CD4-positive, CD25-positive, alpha-beta regulatory T cell (primary cell): ENCODE measurements at regions not wholly inside any gene's neighbourhood (a gene's known extent, or its start where the extent isn't known, plus 50 kb on each side); places are given as distances from the start of the nearest gene placed in this dataset.
"Not testable (repeated sequence)": the region's sequence is repeated elsewhere in the genome, so short reads cannot be mapped to it uniquely, and the experiment has no call there.

ENCODE experiments used
- ATAC-seq, 2 donors: fragments of 150-1000 bp; cut with Tn5 transposase; one replicate each; pipeline ENCODE4 v1.10.0; 2021; ENCODE audit warnings: low read depth in 2 of 2, moderate number of reproducible peaks in 2 of 2, moderate library complexity in 1 of 2
- DNase-seq, 3 donors: peaks; one replicate each; pipeline versions ENCODE4 v3.0.0 to v3.0.0-alpha.2; 2012 to 2022; ENCODE audit warnings: mixed read lengths in 1 of 3
- H3K27ac ChIP-seq: one replicate; pipeline ENCODE4 v1.7.0; 2013; ENCODE audit warnings: mild to moderate bottlenecking, low read length; ENCODE audit not compliant: insufficient read depth, poor library complexity, severe bottlenecking
- H3K27me3 ChIP-seq: one replicate; pipeline ENCODE4 v1.7.0; 2013; ENCODE audit warnings: low read length; ENCODE audit not compliant: control insufficient read depth, insufficient read depth
- H3K36me3 ChIP-seq: one replicate; pipeline ENCODE4 v1.7.0; 2013; ENCODE audit warnings: mild to moderate bottlenecking, low read length, moderate library complexity; ENCODE audit not compliant: control insufficient read depth, insufficient read depth
- H3K4me1 ChIP-seq: 2 replicates; pipeline ENCODE4 v1.7.0; 2013; ENCODE audit warnings: mild to moderate bottlenecking, low read length; ENCODE audit not compliant: insufficient read depth, control insufficient read depth, poor library complexity, severe bottlenecking
- H3K4me3 ChIP-seq: one replicate; pipeline ENCODE4 v1.7.0; 2013; ENCODE audit warnings: low read depth, mild to moderate bottlenecking, low read length, moderate library complexity
- H3K9me3 ChIP-seq, 2 experiments: 1 replicate in 1 of 2; 2 replicates in 1 of 2; pipeline ENCODE4 v1.7.0; 2013; ENCODE audit warnings: low read length in 2 of 2, mild to moderate bottlenecking in 1 of 2, moderate library complexity in 1 of 2; ENCODE audit not compliant: control insufficient read depth in 2 of 2
- H3K27ac Mint-ChIP-seq, 3 donors: one replicate each; pipeline ENCODE4 v1.8.0; 2020 to 2022; ENCODE audit warnings: mild to moderate bottlenecking in 3 of 3, mixed read lengths in 3 of 3, moderate library complexity in 2 of 3
- H3K27me3 Mint-ChIP-seq: one replicate; pipeline ENCODE4 v1.8.0; 2022; ENCODE audit warnings: mild to moderate bottlenecking, mixed read lengths
- H3K36me3 Mint-ChIP-seq: one replicate; pipeline ENCODE4 v1.8.0; 2020; ENCODE audit warnings: mixed read lengths
- H3K4me1 Mint-ChIP-seq, 4 donors: one replicate each; pipeline ENCODE4 v1.8.0; 2020 to 2022; ENCODE audit warnings: mixed read lengths in 4 of 4, mild to moderate bottlenecking in 1 of 4
- H3K4me3 Mint-ChIP-seq, 4 donors: one replicate each; pipeline ENCODE4 v1.8.0; 2020 to 2022; ENCODE audit warnings: mild to moderate bottlenecking in 4 of 4, mixed read lengths in 4 of 4, moderate library complexity in 3 of 4
- H3K9me3 Mint-ChIP-seq, 7 donors: one replicate each; pipeline ENCODE4 v1.8.0; 2020 to 2022; ENCODE audit warnings: mixed read lengths in 7 of 7, mild to moderate bottlenecking in 3 of 7, moderate library complexity in 2 of 7

DNA sequence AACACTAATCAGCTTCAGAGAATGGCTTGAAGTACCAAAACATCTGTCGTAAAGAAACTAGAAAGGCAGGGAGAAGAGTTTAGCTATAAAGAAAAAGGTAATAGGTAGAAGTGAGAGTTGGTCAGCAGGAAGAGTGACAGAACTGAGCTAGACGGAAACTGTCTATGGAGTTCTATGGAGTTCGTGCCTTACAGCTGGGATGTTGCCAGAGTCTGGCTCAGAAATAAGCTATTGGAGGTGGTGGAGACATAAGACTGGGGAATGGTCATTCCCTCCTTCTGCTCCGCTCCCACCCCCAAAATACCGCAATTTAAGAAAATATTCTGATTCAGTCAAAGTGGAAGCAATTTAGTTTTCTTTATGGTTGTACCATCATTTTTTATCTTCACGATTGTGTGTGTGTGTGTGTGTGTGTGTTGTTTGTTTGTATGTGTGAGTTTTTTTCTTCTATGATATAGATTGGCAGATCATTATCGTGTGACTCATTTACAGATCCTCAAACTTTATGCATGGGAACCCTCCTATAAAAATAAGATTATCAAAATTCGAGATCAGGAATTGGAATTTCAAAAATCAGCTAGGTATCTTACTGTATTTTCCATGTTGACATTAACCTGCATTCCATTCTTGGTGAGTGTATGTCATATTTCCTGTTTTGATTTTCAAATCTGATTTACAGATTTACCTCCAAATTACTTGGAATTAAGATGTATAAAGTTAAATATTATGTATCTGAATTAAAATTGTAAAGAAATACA lies 79.0 kb downstream of the HSPA13 start:
- no peaks in the 10 kb centered on the region for H3K36me3 ChIP-seq
- peaks cover 3% of the 10 kb centered on the region for H3K27me3 ChIP-seq
- H3K36me3 Mint-ChIP-seq, result no peaks in the 10 kb centered on the region
- DNase-seq (no peak), ATAC-seq (no peak)
- H3K4me3 ChIP-seq, result no peak overlapping the region
- no peaks in the 10 kb centered on the region for H3K4me1 Mint-ChIP-seq
- H3K27ac Mint-ChIP-seq, result no peak overlapping the region
- H3K9me3 Mint-ChIP-seq, result no peaks in the 10 kb centered on the region
- H3K27me3 Mint-ChIP-seq, result peaks cover 10% of the 10 kb centered on the region
- no peaks in the 10 kb centered on the region for H3K4me1 ChIP-seq
- no peaks in the 10 kb centered on the region for H3K9me3 ChIP-seq
- no peak overlapping the region for H3K27ac ChIP-seq
- peak overlapping the region in 1 of 4 donors; percentile 13 for H3K4me3 Mint-ChIP-seq

DNA sequence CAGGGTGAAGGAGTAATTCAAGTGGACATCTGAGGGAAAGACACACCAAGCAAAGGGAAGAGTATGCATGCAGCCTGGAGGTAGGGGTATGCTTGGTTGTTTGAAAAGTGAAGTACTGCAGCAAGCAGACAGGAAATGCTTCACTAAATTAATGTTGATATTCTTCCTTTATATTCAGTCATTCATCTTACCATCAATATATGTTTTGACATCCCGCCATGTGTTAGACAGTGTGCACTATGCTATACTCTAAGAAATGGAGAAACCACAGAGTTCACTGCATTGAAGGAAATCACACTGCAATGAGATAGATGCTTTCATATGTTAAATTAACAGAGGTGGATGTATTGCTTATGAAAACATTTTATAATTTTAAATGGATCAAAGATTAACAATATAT lies 82.9 kb downstream of the HSPA13 start:
- no peak for DNase-seq
- H3K4me3 ChIP-seq, result no peak overlapping the region
- H3K36me3 Mint-ChIP-seq, result no peaks in the 10 kb centered on the region
- H3K27me3 ChIP-seq, result no peaks in the 10 kb centered on the region
- H3K27ac ChIP-seq, result no peak overlapping the region
- H3K36me3 ChIP-seq, result no peaks in the 10 kb centered on the region
- H3K27me3 Mint-ChIP-seq, result peaks cover 10% of the 10 kb centered on the region
- H3K4me3 Mint-ChIP-seq, result no peak overlapping the region
- H3K9me3 ChIP-seq, result no peaks in the 10 kb centered on the region
- no peak for ATAC-seq
- H3K4me1 ChIP-seq, result no peaks in the 10 kb centered on the region
- no peak overlapping the region for H3K27ac Mint-ChIP-seq
- H3K4me1 Mint-ChIP-seq, result no peaks in the 10 kb centered on the region
- no peaks in the 10 kb centered on the region for H3K9me3 Mint-ChIP-seq

DNA sequence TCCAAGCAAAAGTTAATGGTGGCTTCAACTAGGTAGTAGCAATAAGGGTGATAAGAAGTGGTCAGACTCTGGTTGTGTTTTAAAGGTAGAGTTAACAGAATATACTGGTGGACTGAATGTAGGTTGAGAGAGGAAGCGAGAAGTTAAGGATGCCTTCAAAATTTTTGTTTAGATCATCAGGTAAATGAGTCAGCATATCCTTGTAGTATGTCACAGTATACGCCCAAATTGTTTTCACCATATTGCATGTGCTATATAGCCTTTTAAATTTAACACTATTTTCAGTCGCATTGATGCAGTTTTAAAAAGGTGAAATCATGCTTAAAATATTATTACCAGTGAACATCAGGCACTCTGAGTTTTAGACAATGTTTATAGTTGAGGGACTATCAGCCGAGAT lies 74.6 kb downstream of the RBM11 start:
- no peaks in the 10 kb centered on the region for H3K4me1 Mint-ChIP-seq
- Histone ChIP-seq H3K27me3 (no peaks in the 10 kb centered on the region), H3K4me1 (no peaks in the 10 kb centered on the region), H3K4me3 (no peak overlapping the region), H3K9me3 (no peaks in the 10 kb centered on the region), H3K36me3 (no peaks in the 10 kb centered on the region), H3K27ac (no peak overlapping the region)
- H3K36me3 Mint-ChIP-seq, result no peaks in the 10 kb centered on the region
- DNase-seq (no peak), ATAC-seq (no peak)
- H3K27me3 Mint-ChIP-seq, result peaks cover 8% of the 10 kb centered on the region
- no peak overlapping the region for H3K4me3 Mint-ChIP-seq
- H3K27ac Mint-ChIP-seq, result no peak overlapping the region
- H3K9me3 Mint-ChIP-seq, result no peaks in the 10 kb centered on the region

DNA sequence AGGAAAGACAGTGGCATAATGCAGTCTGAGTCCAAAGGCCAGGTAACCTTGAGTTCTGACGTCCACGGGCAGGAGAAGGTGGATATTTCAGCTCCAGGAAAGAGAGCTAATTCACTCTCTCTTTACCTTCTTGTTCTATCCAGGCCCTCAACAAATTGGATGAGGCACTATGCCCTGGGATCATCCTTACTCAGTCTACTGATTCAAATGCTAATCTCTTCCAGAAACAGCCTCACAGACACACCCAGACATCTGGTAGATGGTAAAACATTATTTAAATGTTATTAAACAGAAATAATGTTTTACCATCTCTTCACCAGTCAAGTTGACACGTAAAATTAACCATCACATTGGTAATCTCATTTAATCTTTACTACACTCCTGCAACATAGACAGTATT lies 73.0 kb downstream of the RBM11 start:
- Mint-ChIP-seq H3K36me3 (no peaks in the 10 kb centered on the region), H3K9me3 (no peaks in the 10 kb centered on the region), H3K27me3 (peaks cover 8% of the 10 kb centered on the region), H3K4me3 (no peak overlapping the region), H3K27ac (no peak overlapping the region), H3K4me1 (no peaks in the 10 kb centered on the region)
- no peak overlapping the region for H3K4me3 ChIP-seq
- no peaks in the 10 kb centered on the region for H3K27me3 ChIP-seq
- no peak overlapping the region for H3K27ac ChIP-seq
- DNase-seq (no peak), ATAC-seq (no peak)
- no peaks in the 10 kb centered on the region for H3K36me3 ChIP-seq
- H3K4me1 ChIP-seq, result no peaks in the 10 kb centered on the region
- no peaks in the 10 kb centered on the region for H3K9me3 ChIP-seq

DNA sequence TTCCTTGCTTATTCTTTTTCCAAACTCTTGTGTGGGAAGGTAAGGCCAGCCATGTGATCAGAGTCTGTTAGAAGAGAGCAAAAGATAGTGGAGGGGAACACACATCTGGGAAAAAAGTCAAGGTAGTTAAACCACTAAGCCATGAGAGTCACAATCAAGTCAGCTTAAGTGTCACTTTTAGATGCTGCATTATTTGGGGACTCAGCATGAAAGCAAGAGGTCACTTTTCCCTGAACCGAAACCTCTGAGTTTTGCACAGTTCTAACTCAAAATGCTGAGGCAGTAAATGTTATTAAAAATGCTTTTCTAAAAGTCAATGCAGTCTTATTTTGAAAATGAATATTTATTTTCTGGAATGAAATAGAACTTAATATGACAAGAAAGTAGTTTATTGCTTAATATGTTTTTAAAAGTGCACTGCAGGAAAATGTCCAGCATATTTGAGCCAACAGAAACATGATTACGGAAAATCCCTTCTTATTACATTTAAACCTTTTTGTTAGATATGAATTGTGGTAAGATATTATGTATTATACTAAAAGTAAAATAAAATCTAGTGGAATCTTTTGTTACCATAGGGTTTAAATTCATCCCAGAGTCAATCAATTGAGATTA lies 69.3 kb downstream of the RBM11 start:
- Mint-ChIP-seq H3K27me3 (peaks cover 6% of the 10 kb centered on the region), H3K36me3 (no peaks in the 10 kb centered on the region), H3K4me1 (peaks cover 0 to 3% (median 0%) of the 10 kb centered on the region in 4 donors), H3K9me3 (no peaks in the 10 kb centered on the region), H3K27ac (no peak overlapping the region), H3K4me3 (no peak overlapping the region)
- no peaks in the 10 kb centered on the region for H3K4me1 ChIP-seq
- no peaks in the 10 kb centered on the region for H3K36me3 ChIP-seq
- no peak for DNase-seq
- no peak for ATAC-seq
- no peaks in the 10 kb centered on the region for H3K9me3 ChIP-seq
- H3K27me3 ChIP-seq, result no peaks in the 10 kb centered on the region
- no peak overlapping the region for H3K4me3 ChIP-seq
- no peak overlapping the region for H3K27ac ChIP-seq

DNA sequence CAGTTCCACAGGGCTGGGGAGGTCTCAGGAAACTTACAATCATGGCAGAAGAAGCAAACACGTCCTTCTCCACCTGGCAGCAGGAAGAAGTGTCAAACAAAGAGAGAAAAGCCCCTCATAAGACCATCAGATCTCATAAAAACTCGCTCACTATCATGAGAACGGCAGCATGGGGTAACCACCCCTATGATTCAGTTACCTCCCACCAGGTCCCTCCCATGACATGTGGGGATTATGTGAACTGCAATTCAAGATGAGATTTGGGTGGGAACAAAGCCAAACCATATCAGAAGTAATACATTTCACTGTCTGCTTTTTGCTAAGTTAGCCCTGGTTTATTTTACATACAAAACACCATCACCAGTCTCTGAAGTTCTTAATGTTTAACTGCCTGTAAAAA lies 68.5 kb downstream of the RBM11 start:
- ATAC-seq, result no peak
- DNase-seq, result no peak
- Histone ChIP-seq H3K27ac (no peak overlapping the region), H3K4me3 (no peak overlapping the region), H3K36me3 (no peaks in the 10 kb centered on the region), H3K4me1 (no peaks in the 10 kb centered on the region), H3K27me3 (peaks cover 4% of the 10 kb centered on the region), H3K9me3 (no peaks in the 10 kb centered on the region)
- H3K9me3 Mint-ChIP-seq, result no peaks in the 10 kb centered on the region
- H3K36me3 Mint-ChIP-seq, result no peaks in the 10 kb centered on the region
- peaks cover 0 to 3% (median 0%) of the 10 kb centered on the region in 4 donors for H3K4me1 Mint-ChIP-seq
- no peak overlapping the region for H3K4me3 Mint-ChIP-seq
- no peak overlapping the region for H3K27ac Mint-ChIP-seq
- H3K27me3 Mint-ChIP-seq, result peaks cover 6% of the 10 kb centered on the region

DNA sequence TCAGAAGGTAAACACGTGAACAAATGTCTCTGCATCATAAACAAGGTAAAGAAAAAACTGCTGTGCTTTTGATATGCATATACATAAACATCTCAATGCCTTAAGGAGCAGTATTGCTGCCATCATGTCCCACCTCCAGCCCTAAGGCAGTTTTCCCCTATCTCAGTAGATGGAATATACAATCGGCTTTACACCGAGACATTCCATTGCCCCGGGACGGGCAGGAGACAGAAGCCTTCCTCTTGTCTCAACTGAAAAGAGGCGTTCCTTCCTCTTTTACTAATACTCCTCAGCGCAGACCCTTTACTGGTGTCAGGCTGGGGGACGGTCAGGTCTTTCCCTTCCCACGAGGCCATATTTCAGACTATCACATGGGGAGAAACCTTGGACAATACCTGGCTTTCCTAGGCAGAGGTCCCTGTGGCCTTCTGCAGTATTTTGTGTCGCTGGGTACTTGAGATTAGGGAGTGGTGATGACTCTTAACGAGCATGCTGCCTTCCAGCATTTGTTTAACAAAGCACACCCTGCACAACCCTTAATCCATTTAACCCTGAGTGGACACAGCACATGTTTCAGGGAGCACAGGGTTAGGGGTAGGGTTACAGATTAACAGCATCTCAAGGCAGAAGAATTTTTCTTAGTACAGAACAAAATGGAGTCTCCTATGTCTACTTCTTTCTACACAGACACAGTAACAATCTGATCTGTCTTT lies 65.4 kb downstream of the RBM11 start:
- H3K9me3 Mint-ChIP-seq, H3K27me3 ChIP-seq, H3K9me3 ChIP-seq, H3K4me1 ChIP-seq, H3K4me1 Mint-ChIP-seq, H3K4me3 Mint-ChIP-seq, H3K36me3 ChIP-seq, H3K27ac Mint-ChIP-seq, H3K27me3 Mint-ChIP-seq, DNase-seq, H3K4me3 ChIP-seq, ATAC-seq, H3K36me3 Mint-ChIP-seq, H3K27ac ChIP-seq: not testable (repeated sequence)
